ENCODE measurements at regions not wholly inside any gene's neighbourhood (a gene's known extent, or its start where the extent isn't known, plus 50 kb on each side); places are given as distances from the start of the nearest gene placed in this dataset.
"Not testable (repeated sequence)": the region's sequence is repeated elsewhere in the genome, so short reads cannot be mapped to it uniquely, and the experiment has no call there.

GRCh38 chr10:119996944-119997343 lies 104.4 kb downstream of the SEC23IP start:
- no peak for DNase-seq (ENCODE audit: low spot score)

- no peak for DNase-seq (ENCODE audit: low spot score)
Measured at GRCh38 chr10:119997429-119997828, 104.9 kb downstream of the SEC23IP start.

- no peak for DNase-seq (ENCODE audit: low spot score)
Measured at GRCh38 chr10:120002785-120003184, 110.3 kb downstream of the SEC23IP start.

- no peak for DNase-seq (ENCODE audit: low spot score)
Measured at GRCh38 chr10:120005207-120006201, 113.0 kb downstream of the SEC23IP start.

GRCh38 chr10:120007261-120007660 lies 114.7 kb downstream of the SEC23IP start:
- no peak for DNase-seq (ENCODE audit: low spot score)

GRCh38 chr10:120011359-120012130 lies 119.0 kb downstream of the SEC23IP start:
- DNase-seq (ENCODE audit: low spot score), result no peak

- DNase-seq (ENCODE audit: low spot score), result no peak
Measured at GRCh38 chr10:120012131-120012400, 119.5 kb downstream of the SEC23IP start.

- no peak for DNase-seq (ENCODE audit: low spot score)
Measured at GRCh38 chr10:120012566-120012965, 120.0 kb downstream of the SEC23IP start.

- no peak for DNase-seq (ENCODE audit: low spot score)
Measured at GRCh38 chr10:120014031-120014430, 121.5 kb downstream of the SEC23IP start.

GRCh38 chr10:120015064-120015463 lies 122.5 kb downstream of the SEC23IP start:
- DNase-seq (ENCODE audit: low spot score), result no peak

GRCh38 chr10:120016906-120017305 lies 124.4 kb downstream of the SEC23IP start:
- no peak for DNase-seq (ENCODE audit: low spot score)

GRCh38 chr10:120017733-120018417 lies 125.3 kb downstream of the SEC23IP start:
- no peak for DNase-seq (ENCODE audit: low spot score)

- DNase-seq (ENCODE audit: low spot score), result no peak
Measured at GRCh38 chr10:120018695-120019094, 126.2 kb downstream of the SEC23IP start.

- no peak for DNase-seq (ENCODE audit: low spot score)
Measured at GRCh38 chr10:120019568-120019967, 127.0 kb downstream of the SEC23IP start.

GRCh38 chr10:120022357-120022756 lies 129.8 kb downstream of the SEC23IP start:
- no peak for DNase-seq (ENCODE audit: low spot score)

- DNase-seq (ENCODE audit: low spot score), result no peak
Measured at GRCh38 chr10:120034236-120034635, 141.7 kb downstream of the SEC23IP start.

GRCh38 chr10:120039046-120039445 lies 146.5 kb downstream of the SEC23IP start:
- no peak for DNase-seq (ENCODE audit: low spot score)

- no peak for DNase-seq (ENCODE audit: low spot score)
Measured at GRCh38 chr10:120039826-120040225, 147.3 kb downstream of the SEC23IP start.

GRCh38 chr10:120041807-120042559 lies 149.5 kb downstream of the SEC23IP start:
- no peak for DNase-seq (ENCODE audit: low spot score)

- no peak for DNase-seq (ENCODE audit: low spot score)
Measured at GRCh38 chr10:120042705-120043104, 150.2 kb downstream of the SEC23IP start.

- not testable (repeated sequence) for DNase-seq (ENCODE audit: low spot score)
Measured at GRCh38 chr10:120047373-120047772, 154.8 kb downstream of the SEC23IP start.

GRCh38 chr10:120047926-120048325 lies 155.4 kb downstream of the SEC23IP start:
- no peak for DNase-seq (ENCODE audit: low spot score)
